ENCODE measurements at regions not wholly inside any gene's neighbourhood (a gene's known extent, or its start where the extent isn't known, plus 50 kb on each side); places are given as distances from the start of the nearest gene placed in this dataset.

GRCh38 chr20:60132162-60132826 is 174.1 kb downstream of the CDH26 start:
- Histone ChIP-seq H3K9me3 (ENCODE audit: control insufficient read depth, insufficient read depth, low read length) (no peaks in the 10 kb centered on the region), H3K27ac (ENCODE audit: low read depth, low read length) (no peak overlapping the region), H3K27me3 (ENCODE audit: control insufficient read depth, insufficient read depth, low read length) (no peaks in the 10 kb centered on the region), H3K4me3 (ENCODE audit: low read depth, low read length) (no peak overlapping the region)
- CTCF ChIA-PET, result no interaction called here
- POLR2A ChIA-PET, result no interaction called here
- no peak for DNase-seq (ENCODE audit: low read depth, low spot score)
- no peak for TF ChIP-seq CTCF (IDR thresholded peaks at IDR 0.05; ENCODE audit: low read depth, low read length)

- POLR2A ChIA-PET, result no interaction called here
- DNase-seq (ENCODE audit: low read depth, low spot score), result no peak
- no peak overlapping the region for H3K27ac ChIP-seq (ENCODE audit: low read depth, low read length)
- CTCF ChIA-PET, result no interaction called here
- H3K27me3 ChIP-seq (ENCODE audit: control insufficient read depth, insufficient read depth, low read length), result no peaks in the 10 kb centered on the region
- no peaks in the 10 kb centered on the region for H3K9me3 ChIP-seq (ENCODE audit: control insufficient read depth, insufficient read depth, low read length)
- H3K4me3 ChIP-seq (ENCODE audit: low read depth, low read length), result no peak overlapping the region
- TF ChIP-seq CTCF (IDR thresholded peaks at IDR 0.05; ENCODE audit: low read depth, low read length), result no peak
Observed at GRCh38 chr20:60132827-60133670, 174.8 kb downstream of the CDH26 start.

GRCh38 chr20:60135276-60135675 is 177.1 kb downstream of the CDH26 start:
- Histone ChIP-seq H3K4me3 (ENCODE audit: low read depth, low read length) (no peak overlapping the region), H3K27ac (ENCODE audit: low read depth, low read length) (no peak overlapping the region), H3K27me3 (ENCODE audit: control insufficient read depth, insufficient read depth, low read length) (no peaks in the 10 kb centered on the region), H3K9me3 (ENCODE audit: control insufficient read depth, insufficient read depth, low read length) (no peaks in the 10 kb centered on the region; the same call in 1 of the 2 replicates)
- TF ChIP-seq CTCF (IDR thresholded peaks at IDR 0.05; ENCODE audit: low read depth, low read length), result no peak
- ChIA-PET CTCF (no interaction called here), POLR2A (no interaction called here)
- no peak for DNase-seq (ENCODE audit: low read depth, low spot score)

- ChIA-PET POLR2A (no interaction called here), CTCF (interaction anchor here (1.2 to 1.4 kb wide), 3 partner anchors 9 to 196 kb away, joined by 3 read pairs; no protein-coding TSS in a partner anchor)
- no peaks in the 10 kb centered on the region for H3K27me3 ChIP-seq (ENCODE audit: control insufficient read depth, insufficient read depth, low read length)
- H3K9me3 ChIP-seq (ENCODE audit: control insufficient read depth, insufficient read depth, low read length), result no peaks in the 10 kb centered on the region; the same call in 1 of the 2 replicates
- no peak overlapping the region for H3K4me3 ChIP-seq (ENCODE audit: low read depth, low read length)
- DNase-seq (ENCODE audit: low read depth, low spot score), result no peak
- H3K27ac ChIP-seq (ENCODE audit: low read depth, low read length), result no peak overlapping the region
- TF ChIP-seq CTCF (IDR thresholded peaks at IDR 0.05; ENCODE audit: low read depth, low read length), result no peak
Observed at GRCh38 chr20:60136645-60137401, 178.6 kb downstream of the CDH26 start.

All from AG04450 (cell line).